ENCODE measurements at regions not wholly inside any gene's neighbourhood (a gene's known extent, or its start where the extent isn't known, plus 50 kb on each side); places are given as distances from the start of the nearest gene placed in this dataset.

- no peak for DNase-seq (ENCODE audit: low read depth in 2 of 3, low spot score in 2 of 3)
Observed at GRCh38 chr6:112785408-112785807, 438.3 kb downstream of the RFPL4B start.

- DNase-seq (ENCODE audit: low read depth in 2 of 3, low spot score in 2 of 3): no peak
Observed at GRCh38 chr6:112786801-112787200, 439.7 kb downstream of the RFPL4B start.

GRCh38 chr6:112787371-112787770 is 440.2 kb downstream of the RFPL4B start:
- DNase-seq (ENCODE audit: low read depth in 2 of 3, low spot score in 2 of 3): no peak

GRCh38 chr6:112795316-112795715 is 448.2 kb downstream of the RFPL4B start:
- DNase-seq (ENCODE audit: low read depth in 2 of 3, low spot score in 2 of 3): no peak

- DNase-seq (ENCODE audit: low read depth in 2 of 3, low spot score in 2 of 3): no peak
Observed at GRCh38 chr6:112796712-112797111, 449.6 kb downstream of the RFPL4B start.

- DNase-seq (ENCODE audit: low read depth in 2 of 3, low spot score in 2 of 3): no peak
Observed at GRCh38 chr6:112799889-112800288, 452.8 kb downstream of the RFPL4B start.

- no peak for DNase-seq (ENCODE audit: low read depth in 2 of 3, low spot score in 2 of 3)
Observed at GRCh38 chr6:112800439-112800838, 453.3 kb downstream of the RFPL4B start.

GRCh38 chr6:112800916-112801315 is 453.8 kb downstream of the RFPL4B start:
- no peak for DNase-seq (ENCODE audit: low read depth in 2 of 3, low spot score in 2 of 3)

- no peak for DNase-seq (ENCODE audit: low read depth in 2 of 3, low spot score in 2 of 3)
Observed at GRCh38 chr6:112801468-112802080, 454.4 kb downstream of the RFPL4B start.

GRCh38 chr6:112802144-112802543 is 455.0 kb downstream of the RFPL4B start:
- DNase-seq (ENCODE audit: low read depth in 2 of 3, low spot score in 2 of 3): no peak

GRCh38 chr6:112804638-112805330 is 457.7 kb downstream of the RFPL4B start:
- no peak for DNase-seq (ENCODE audit: low read depth in 2 of 3, low spot score in 2 of 3)

GRCh38 chr6:112806163-112806865 is 459.2 kb downstream of the RFPL4B start:
- no peak for DNase-seq (ENCODE audit: low read depth in 2 of 3, low spot score in 2 of 3)

- DNase-seq (ENCODE audit: low read depth in 2 of 3, low spot score in 2 of 3): no peak
Observed at GRCh38 chr6:112821476-112821875, 474.3 kb downstream of the RFPL4B start.

- DNase-seq (ENCODE audit: low read depth in 2 of 3, low spot score in 2 of 3): no peak
Observed at GRCh38 chr6:112822769-112823168, 475.6 kb downstream of the RFPL4B start.

- DNase-seq (ENCODE audit: low read depth in 2 of 3, low spot score in 2 of 3): no peak
Observed at GRCh38 chr6:112827793-112828192, 480.7 kb downstream of the RFPL4B start.

- DNase-seq (ENCODE audit: low read depth in 2 of 3, low spot score in 2 of 3): no peak
Observed at GRCh38 chr6:112831022-112831421, 483.9 kb downstream of the RFPL4B start.

- DNase-seq (ENCODE audit: low read depth in 2 of 3, low spot score in 2 of 3): no peak
Observed at GRCh38 chr6:112833581-112834131, 486.5 kb downstream of the RFPL4B start.

- DNase-seq (ENCODE audit: low read depth in 2 of 3, low spot score in 2 of 3): no peak
Observed at GRCh38 chr6:112835078-112835477, 487.9 kb downstream of the RFPL4B start.

GRCh38 chr6:112839525-112839961 is 492.4 kb downstream of the RFPL4B start:
- DNase-seq (ENCODE audit: low read depth in 2 of 3, low spot score in 2 of 3): no peak

GRCh38 chr6:112841553-112842329 is 494.6 kb downstream of the RFPL4B start:
- DNase-seq (ENCODE audit: low read depth in 2 of 3, low spot score in 2 of 3): no peak

- DNase-seq (ENCODE audit: low read depth in 2 of 3, low spot score in 2 of 3): no peak
Observed at GRCh38 chr6:112842330-112842685, 495.2 kb downstream of the RFPL4B start.
